HG02884 (cell line): ENCODE measurements at regions not wholly inside any gene's neighbourhood (a gene's known extent, or its start where the extent isn't known, plus 50 kb on each side); places are given as distances from the start of the nearest gene placed in this dataset.
"Not testable (repeated sequence)": the region's sequence is repeated elsewhere in the genome, so short reads cannot be mapped to it uniquely, and the experiment has no call there.

ENCODE experiments used
- ATAC-seq: cut with Tn5 transposase; IDR thresholded peaks from one replicate; pipeline ENCODE4 v1.9.1; 2021; ENCODE audit warnings: mild to moderate bottlenecking, moderate library complexity; ENCODE audit not compliant: unreplicated experiment

DNA sequence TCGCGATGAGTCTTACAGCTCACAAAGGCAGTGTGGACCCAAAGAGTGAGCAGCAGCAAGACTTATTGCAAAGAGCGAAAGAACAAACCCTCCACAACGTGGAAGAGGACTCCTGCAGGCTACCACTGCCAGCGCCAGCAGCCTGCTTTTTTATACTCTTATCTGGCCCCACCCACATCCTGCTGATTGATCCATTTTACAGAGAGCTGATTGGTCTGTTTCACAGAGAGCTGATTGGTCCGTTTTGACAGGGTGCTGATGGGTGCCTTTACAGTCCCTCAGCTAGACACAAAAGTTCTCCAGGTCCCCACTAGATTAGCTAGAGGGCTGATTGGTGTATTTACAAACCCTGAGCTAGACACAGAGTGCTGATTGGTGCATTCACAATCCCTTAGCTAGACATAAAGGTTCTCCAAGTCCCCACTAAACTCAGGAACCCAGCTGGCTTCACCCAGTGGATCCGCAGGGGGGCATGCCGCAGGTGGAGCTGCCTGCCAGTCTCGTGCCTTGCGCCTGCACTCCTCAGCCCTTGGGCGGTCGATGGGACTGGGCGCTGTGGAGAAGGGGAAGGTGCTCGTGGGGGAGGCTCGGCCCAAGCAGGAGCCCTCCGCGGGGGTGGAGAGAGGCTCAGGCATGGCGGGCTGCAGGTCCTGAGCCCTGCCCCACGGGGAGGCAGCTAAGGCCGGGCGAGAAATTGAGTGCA lies 75.7 kb downstream of the QDPR start:
- ATAC-seq = not testable (repeated sequence)

DNA sequence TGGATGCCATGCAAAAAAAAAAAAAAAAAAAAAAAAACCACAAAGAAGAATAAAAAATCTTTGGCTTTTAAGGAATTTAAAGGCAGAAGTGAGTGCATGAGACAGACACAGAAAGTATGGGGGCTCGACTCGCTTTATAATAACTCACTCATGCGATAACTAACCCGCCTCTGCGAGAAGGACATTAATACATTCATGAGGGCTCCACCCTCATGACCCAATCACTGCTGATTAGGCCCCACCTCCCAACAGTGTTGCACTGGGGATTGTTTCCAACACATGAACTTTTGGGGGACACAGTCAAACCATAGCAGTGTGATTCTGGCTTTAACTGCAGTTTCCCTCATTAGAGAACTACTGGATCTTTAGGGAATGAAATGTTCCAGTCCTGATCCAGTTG lies 78.1 kb downstream of the QDPR start:
- ATAC-seq = no peak

- ATAC-seq = no peak
These were observed 83.9 kb downstream of the QDPR start for GRCh38 chr4:17427991-17428390.

GRCh38 chr4:17426222-17426621 lies 85.7 kb downstream of the QDPR start:
- no peak for ATAC-seq

DNA sequence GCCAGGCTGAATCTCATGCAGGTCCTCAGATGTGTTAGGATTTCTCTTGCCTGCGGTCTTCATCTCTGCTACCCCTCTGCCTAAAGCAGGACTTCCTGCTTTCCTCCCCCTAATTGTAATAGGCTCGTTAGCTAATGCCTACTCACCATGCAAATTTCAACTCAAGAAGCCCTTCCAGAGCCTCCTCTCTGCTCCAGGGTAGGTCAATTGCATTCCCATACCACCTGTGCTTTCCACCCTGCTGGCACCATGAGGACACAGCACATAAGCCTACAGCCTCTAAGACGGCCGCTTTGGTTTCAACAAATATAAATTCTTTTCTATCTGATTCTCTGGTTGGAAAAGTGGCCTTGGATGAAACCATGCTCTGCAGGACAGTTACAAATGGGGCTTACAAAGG lies 93.9 kb downstream of the QDPR start:
- no peak for ATAC-seq

DNA sequence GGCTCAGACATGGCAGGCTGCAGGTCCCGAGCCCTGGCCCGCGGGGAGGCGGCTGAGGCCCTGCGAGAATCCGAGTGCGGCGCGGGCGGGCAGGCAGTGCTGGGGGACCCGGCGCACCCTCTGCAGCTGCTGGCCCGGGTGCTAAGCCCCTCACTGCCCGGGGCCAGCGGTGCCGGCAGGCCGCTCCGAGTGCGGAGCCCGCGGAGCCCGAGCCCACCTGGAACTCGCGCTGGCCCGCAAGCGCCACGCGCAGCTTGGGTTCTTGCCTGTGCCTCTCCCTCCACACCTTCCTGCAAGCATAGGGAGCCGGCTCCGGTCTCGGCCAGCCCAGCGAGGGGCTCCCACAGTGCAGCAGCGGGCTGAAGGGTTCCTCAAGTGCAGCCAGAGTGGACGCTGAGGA lies 97.5 kb downstream of the QDPR start:
- ATAC-seq = no peak

DNA sequence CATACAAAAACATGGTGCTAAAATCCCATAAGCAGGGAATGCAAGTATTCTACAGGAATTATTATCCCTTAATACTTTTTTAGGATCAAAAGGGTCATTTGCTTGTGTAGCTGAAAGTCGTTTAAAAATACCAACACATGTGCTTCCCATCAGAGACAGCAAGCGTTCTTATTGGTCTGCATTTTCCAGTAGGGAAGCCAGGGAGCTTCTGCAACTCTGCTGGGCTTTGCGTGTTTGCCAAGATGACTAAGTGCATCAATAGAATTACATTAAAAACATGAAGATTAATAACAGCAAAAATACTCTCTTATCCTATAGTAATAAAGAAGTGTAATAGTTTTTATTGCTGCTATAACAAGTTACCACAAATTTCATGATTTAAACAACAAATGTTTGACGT lies 111.2 kb downstream of the QDPR start:
- no peak for ATAC-seq

GRCh38 chr4:17398805-17399204 lies 113.1 kb downstream of the QDPR start:
- no peak for ATAC-seq

DNA sequence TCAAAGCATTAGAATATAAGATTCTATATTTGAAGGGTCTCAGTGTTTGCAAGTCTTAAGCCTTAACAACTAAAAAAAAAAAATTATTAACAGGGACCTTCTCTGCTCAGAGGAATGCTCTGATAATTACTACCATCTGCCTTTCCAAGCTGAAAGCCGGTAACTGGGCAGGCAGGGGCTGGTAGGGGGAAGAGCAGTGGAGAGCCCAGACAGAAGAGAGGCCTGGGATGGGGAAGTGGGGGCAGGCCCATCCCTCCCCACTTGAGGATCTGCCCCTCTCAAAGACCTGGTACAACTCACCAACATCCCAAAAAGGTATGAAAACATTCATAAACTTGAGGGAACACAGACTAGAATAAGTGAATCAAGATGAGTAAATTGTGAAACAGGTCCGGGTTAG lies 113.9 kb downstream of the QDPR start:
- no peak for ATAC-seq

- no peak for ATAC-seq
These were observed 114.3 kb downstream of the QDPR start for GRCh38 chr4:17397611-17398010.

DNA sequence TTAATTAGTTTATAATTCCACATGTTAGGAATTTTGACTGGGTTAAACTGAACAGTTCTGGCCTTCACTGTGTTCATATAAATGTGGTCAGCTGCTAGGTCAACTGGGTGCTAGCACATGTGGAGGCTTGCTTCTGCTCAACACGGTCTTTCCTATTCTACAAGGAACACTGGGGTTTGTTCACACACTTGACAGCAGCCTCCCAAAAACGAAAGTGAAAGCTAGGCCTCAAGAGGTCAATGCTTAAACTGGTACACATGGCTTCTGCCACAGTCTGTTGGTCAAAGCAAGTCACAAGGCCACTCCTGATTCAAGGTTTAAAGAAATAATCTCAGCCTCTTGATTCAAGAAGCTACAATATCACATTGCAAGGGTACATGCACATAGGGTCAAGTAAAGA lies 126.5 kb downstream of the QDPR start:
- ATAC-seq = peak; percentile 70

DNA sequence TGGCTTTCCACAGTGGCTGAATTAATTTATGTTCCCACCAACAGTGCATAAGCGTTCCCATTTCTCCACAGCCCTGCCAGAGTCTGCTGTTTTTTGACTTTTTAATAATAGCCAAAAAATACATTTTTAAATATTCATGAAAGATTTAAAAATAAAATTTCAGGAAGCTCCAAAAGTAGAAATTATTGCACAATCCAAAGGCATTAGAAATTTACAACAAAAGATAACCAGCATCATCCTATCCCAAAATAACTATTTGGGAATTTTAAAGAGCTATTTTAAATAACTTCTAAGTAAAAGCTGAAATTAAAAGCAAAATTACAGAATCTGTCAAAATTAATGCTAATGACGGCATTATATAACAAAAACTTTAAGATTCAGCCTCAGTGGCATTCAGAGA lies 131.5 kb downstream of the QDPR start:
- no peak for ATAC-seq

- ATAC-seq = no peak
These were observed 135.7 kb downstream of the QDPR start for GRCh38 chr4:17376205-17376604.

DNA sequence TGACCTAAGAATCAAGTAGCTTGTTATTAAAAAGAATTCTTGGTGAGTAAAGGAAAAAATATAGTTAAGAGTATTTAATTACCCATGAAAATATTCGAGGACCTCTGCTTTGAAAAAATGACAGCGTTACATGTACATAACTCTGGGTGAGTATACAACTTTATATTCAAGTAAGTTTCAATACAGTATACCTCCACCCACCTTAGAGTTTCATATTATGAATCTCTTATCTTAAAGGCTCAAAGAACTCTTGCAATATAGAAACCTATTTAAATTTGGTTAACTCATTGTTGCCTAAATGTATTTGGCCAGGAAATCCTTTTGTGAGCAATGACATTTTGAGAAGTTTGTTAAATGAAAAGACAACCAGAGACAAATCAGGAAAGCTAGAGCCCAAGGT lies 138.2 kb downstream of the QDPR start:
- ATAC-seq = no peak

DNA sequence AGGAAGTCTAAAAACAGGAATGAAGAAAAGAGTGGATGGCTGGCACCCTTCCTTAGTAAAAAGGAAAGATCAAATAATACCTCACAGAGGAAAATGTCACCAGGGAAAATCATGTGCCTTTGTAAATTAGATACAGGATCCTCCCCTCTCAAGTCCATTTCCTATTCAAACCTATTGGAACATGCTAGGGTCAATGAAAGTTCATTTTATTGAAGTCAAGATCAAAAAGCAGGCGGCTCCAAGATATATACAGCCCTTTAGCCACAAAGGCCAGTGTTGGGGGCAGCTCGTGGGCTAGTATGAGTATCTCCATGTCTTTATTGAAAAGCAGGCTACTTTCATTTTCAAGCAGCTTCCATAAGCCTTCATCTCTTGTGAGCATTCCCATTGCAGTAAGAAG lies 141.1 kb downstream of the QDPR start:
- ATAC-seq = no peak

GRCh38 chr4:17368408-17368807 lies 143.5 kb downstream of the QDPR start:
- ATAC-seq = no peak

DNA sequence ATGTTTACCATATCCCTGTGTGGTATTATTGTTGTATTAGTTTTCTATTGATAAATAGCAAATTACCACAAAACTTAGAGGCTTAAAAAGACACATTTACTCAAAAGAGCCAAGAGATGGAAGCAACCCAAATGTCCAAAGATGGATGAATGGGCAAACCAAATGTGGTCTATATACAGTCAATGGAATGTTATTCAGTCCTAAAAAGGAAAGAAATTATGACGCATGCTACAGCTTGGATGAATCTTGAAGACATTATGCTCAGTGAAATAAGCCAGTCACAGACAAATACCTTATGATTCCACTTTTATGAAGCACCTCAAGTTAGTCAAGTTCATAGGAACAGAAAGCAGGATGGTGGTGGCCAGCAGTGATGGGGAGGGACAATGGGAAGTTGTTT lies 144.7 kb downstream of the QDPR start:
- ATAC-seq = no peak

GRCh38 chr4:17366496-17366895 lies 145.4 kb downstream of the QDPR start:
- ATAC-seq = no peak

DNA sequence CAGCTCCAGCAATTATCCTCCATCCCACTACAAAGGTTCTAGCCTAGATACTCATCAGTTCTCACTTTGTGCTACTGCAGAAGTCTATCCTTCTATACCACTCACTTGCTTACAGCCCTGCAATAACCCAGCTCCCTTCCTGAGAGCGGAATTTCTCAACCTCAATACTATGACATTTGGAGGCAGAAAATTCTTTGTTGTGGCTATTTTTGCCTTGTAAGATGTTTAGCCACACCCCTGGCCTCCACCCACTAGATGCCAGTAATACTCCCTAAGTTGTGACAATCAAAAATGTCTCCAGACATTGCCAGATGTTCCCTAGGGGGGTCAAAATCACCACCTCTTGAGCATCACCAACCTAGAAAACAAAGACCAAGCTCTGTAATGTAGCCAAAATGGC lies 149.5 kb downstream of the QDPR start:
- ATAC-seq = no peak

- no peak for ATAC-seq
These were observed 153.6 kb downstream of the QDPR start for GRCh38 chr4:17358241-17358640.

- no peak for ATAC-seq
These were observed 155.0 kb downstream of the QDPR start for GRCh38 chr4:17356926-17357325.

GRCh38 chr4:17352357-17352756 lies 159.5 kb downstream of the QDPR start:
- no peak for ATAC-seq

DNA sequence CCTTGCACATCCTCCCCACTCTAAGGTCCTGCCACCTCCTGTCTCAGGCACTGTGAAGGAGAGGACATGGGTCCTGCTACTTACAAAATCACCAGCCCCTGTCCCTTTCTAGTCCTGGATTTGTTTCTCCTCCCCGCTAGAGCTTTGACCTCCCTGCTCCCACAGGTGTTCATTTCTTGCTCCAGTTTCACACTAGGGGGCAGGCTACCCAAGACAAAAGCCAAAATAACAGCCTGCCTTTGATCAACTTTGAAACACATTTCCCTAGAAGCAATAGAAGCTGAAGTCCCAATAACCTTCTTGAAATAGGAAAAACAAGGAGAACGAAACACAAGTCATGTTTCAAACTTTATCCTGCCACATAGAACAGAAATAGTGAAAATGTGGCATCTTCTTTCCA lies 164.4 kb downstream of the QDPR start:
- ATAC-seq = no peak
